Skeletal muscle tissue (tissue), 3 donors: ENCODE measurements at regions not wholly inside any gene's neighbourhood (a gene's known extent, or its start where the extent isn't known, plus 50 kb on each side); places are given as distances from the start of the nearest gene placed in this dataset.

Source experiments
- H3K27ac ChIP-seq: one replicate; pipeline ENCODE4 v1.7.0; 2013; ENCODE audit warnings: mild to moderate bottlenecking, low read depth, low read length, inconsistent platforms
- H3K27me3 ChIP-seq, 3 donors: one replicate each; pipeline ENCODE4 v1.7.0; 2013; ENCODE audit warnings: low read length in 3 of 3; ENCODE audit not compliant: control insufficient read depth in 3 of 3, insufficient read depth in 3 of 3
- H3K36me3 ChIP-seq, 3 donors: one replicate each; pipeline ENCODE4 v1.7.0; 2013; ENCODE audit warnings: low read length in 3 of 3; ENCODE audit not compliant: control insufficient read depth in 3 of 3, insufficient read depth in 3 of 3
- H3K4me1 ChIP-seq, 3 donors: one replicate each; pipeline ENCODE4 v1.7.0; 2013; ENCODE audit warnings: low read length in 3 of 3, mild to moderate bottlenecking in 3 of 3; ENCODE audit not compliant: control insufficient read depth in 3 of 3, insufficient read depth in 3 of 3
- H3K4me3 ChIP-seq, 3 donors: one replicate each; pipeline ENCODE4 v1.7.0; 2013; ENCODE audit warnings: low read length in 3 of 3
- H3K9ac ChIP-seq, 3 donors: one replicate each; pipeline ENCODE4 v1.7.0; 2013; ENCODE audit warnings: low read length in 3 of 3, mild to moderate bottlenecking in 3 of 3, moderate library complexity in 2 of 3, low read depth in 1 of 3
- H3K9me3 ChIP-seq, 3 donors: one replicate each; pipeline ENCODE4 v1.7.0; 2013; ENCODE audit warnings: low read length in 3 of 3; ENCODE audit not compliant: control insufficient read depth in 3 of 3
- donor health status: Osteomylitis.

DNA sequence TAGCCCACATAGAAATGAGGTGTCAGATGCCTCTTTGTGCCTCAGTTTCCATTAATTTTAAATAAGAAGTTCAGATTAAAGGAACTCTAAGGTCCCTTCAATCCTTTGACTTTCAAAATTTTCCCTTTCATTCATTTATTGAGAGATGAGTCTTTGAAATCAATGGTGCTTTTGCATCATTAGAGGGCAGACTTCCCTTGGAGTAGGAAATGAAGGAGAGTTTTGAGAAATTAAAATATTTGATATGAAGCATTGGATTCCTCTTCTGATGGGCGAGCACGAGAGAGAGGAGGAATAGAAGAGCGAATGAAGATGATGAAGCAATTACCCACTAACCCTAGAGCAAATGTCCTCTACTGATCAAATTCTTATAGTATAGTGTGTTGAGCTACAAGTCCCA lies 105.7 kb downstream of the EDN1 start:
- no peak overlapping the region for H3K27ac ChIP-seq
- H3K4me1 ChIP-seq, result no peaks in the 10 kb centered on the region

DNA sequence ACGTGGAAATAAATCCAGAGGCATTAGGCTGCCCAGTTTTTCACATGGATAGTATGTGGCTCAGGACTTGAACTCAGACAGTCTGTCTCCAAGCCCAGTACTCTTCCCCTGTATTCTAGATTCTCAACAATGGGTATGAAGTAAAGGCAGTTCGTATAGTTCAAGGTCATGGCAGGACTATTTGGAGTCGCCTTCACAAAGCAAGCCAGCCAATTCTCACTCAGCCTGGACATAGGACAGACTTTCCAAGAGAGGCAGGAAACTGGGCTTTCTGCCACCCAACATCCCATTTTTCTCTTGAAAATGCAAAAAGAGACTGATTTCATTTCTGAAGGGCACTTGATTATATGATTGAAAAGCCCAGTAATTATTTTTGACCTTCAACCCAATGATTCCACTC lies 111.0 kb downstream of the EDN1 start:
- Histone ChIP-seq H3K4me1 (no peaks in the 10 kb centered on the region), H3K27me3 (no peaks in the 10 kb centered on the region), H3K27ac (no peak overlapping the region)

More for the DNA sequence above, 105.7 kb downstream of the EDN1 start:
- Histone ChIP-seq H3K9me3 (no peaks in the 10 kb centered on the region), H3K4me3 (no peak overlapping the region), H3K27me3 (no peaks in the 10 kb centered on the region), H3K36me3 (no peaks in the 10 kb centered on the region), H3K9ac (no peak overlapping the region)

DNA sequence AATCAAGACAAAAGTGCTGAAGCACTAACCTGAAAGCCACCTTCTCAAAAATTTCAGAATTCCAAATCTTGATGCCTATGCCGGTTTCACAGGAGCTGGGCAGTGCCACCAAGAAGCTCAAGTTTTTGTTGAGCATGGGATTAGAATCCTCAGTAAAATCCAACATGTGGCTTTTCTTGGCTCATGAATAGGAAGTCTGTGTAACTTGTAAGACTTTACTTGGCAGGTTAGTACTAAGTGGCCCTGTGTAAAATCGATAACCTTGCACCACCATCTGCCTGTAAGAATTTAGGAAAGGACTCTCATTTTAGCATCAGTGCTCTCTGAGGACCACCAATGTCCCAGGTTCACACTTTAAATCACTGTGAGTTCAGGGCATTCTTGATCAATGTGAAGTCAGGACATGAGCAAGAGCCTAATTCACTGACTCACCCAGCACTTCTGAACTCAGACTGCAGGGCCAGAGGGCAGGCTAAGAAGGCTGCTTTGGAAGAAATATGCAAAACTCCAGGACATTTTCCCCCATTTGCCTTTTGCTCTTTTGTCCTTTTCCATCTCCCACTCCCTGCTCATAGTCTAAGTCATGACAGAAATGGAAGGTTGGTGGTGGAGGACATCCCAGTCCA lies 113.2 kb downstream of the EDN1 start:
- Histone ChIP-seq H3K4me3 (no peak overlapping the region), H3K36me3 (no peaks in the 10 kb centered on the region), H3K27ac (no peak overlapping the region), H3K27me3 (no peaks in the 10 kb centered on the region), H3K4me1 (no peaks in the 10 kb centered on the region), H3K9me3 (no peaks in the 10 kb centered on the region), H3K9ac (no peak overlapping the region)

More for the DNA sequence above, 111.0 kb downstream of the EDN1 start:
- Histone ChIP-seq H3K4me3 (no peak overlapping the region), H3K9ac (no peak overlapping the region), H3K36me3 (no peaks in the 10 kb centered on the region), H3K9me3 (no peaks in the 10 kb centered on the region)

DNA sequence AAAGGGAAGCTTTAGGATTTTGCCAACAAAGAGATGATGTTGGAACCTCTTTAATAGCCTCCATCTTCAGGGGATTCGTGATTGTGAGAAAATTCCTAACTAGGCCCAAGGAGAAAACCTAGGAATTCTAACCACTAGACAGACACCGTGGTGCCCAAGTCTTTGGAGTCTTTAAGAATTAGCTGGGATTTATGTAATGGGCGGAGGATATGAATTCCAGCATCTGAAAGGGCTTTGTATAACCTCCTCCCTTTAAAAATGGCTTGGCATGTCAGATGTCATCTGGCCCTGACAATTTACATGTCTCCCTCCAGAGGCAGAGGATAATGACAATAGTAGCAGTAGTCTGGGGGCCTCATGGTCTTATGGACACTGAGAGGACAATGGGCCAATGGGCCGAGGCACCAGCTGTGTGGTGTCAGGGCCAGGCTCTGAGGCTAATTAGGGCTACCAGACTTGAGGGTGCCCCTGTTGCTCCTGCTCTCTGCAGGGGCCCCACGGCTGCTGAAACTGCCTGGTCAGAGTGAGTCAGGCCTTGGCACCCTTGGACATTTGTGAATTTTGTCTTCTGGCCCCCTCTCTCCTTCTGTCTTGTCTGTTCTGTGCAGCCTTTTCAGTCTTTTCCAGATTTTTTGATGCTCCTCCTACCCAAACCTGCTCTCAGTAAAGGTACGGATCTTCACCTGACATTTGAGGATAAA lies 113.9 kb downstream of the EDN1 start:
- Histone ChIP-seq H3K27ac (no peak overlapping the region), H3K4me3 (no peak overlapping the region), H3K9ac (no peak overlapping the region), H3K4me1 (no peaks in the 10 kb centered on the region), H3K36me3 (no peaks in the 10 kb centered on the region), H3K9me3 (no peaks in the 10 kb centered on the region), H3K27me3 (no peaks in the 10 kb centered on the region)

DNA sequence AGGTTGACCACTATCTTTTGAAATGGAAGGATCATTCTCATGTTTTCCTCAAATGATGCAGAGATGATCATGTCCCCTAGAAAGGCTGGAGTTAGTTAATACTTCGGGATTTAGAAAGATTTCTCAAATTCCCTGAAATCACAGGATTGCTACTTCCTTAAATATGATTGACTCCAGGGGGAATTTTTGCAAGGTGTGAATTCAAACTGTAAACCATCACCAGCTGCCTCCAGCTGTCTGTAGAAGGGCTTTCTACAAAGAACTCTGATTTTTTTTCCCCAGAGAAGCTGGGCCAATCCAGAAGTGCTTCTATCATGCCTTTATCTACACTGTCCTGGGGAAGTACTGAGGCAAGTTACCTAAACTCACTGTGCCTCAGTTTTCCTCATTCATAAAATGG lies 114.5 kb downstream of the EDN1 start:
- no peaks in the 10 kb centered on the region for H3K36me3 ChIP-seq
- H3K9me3 ChIP-seq, result no peaks in the 10 kb centered on the region
- no peak overlapping the region for H3K4me3 ChIP-seq
- no peaks in the 10 kb centered on the region for H3K4me1 ChIP-seq
- no peak overlapping the region for H3K9ac ChIP-seq
- no peaks in the 10 kb centered on the region for H3K27me3 ChIP-seq
- no peak overlapping the region for H3K27ac ChIP-seq

DNA sequence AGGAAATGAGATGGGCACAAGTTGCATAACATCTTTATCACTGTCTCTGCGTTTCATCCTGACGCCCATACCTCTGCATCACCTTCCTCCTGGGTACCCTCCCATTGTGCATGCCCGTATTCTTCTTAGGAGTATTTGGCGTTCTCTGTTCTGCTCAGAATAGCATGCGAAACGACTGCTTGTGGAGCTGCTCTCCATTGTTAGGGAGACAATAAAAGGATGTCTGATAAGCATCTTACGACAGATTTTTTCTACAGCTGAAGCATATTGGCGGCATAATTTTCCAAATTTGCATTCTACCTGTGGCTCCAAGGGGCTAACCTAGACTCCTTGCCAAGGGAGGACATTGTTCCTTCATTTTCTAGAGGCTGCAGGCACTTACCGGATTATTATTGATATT lies 118.6 kb downstream of the EDN1 start:
- Histone ChIP-seq H3K27ac (no peak overlapping the region), H3K27me3 (no peaks in the 10 kb centered on the region), H3K4me3 (no peak overlapping the region), H3K9me3 (no peaks in the 10 kb centered on the region), H3K4me1 (no peaks in the 10 kb centered on the region), H3K9ac (no peak overlapping the region), H3K36me3 (no peaks in the 10 kb centered on the region)

DNA sequence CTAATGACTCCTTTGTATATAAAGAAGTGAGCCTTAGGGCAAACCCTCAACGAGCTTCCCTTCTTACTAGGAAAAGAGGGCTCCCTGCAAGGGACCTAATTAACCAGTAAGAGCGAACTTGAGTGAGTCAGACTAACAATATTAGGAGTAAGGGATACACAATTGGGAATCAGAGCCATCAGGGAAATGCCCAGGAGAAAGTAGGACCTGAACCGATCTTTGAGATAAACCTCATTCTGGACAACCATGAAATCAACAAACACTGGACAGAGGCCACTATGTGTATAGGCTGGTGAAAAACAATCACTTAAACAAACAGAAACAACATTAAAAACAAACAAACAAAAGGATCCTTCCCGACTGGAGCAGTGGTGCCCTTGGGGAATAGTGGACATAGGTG lies 120.8 kb downstream of the EDN1 start:
- H3K4me3 ChIP-seq, result no peak overlapping the region
- H3K9me3 ChIP-seq, result no peaks in the 10 kb centered on the region
- no peaks in the 10 kb centered on the region for H3K4me1 ChIP-seq
- H3K27ac ChIP-seq, result no peak overlapping the region
- no peaks in the 10 kb centered on the region for H3K36me3 ChIP-seq
- H3K9ac ChIP-seq, result no peak overlapping the region
- H3K27me3 ChIP-seq, result no peaks in the 10 kb centered on the region

DNA sequence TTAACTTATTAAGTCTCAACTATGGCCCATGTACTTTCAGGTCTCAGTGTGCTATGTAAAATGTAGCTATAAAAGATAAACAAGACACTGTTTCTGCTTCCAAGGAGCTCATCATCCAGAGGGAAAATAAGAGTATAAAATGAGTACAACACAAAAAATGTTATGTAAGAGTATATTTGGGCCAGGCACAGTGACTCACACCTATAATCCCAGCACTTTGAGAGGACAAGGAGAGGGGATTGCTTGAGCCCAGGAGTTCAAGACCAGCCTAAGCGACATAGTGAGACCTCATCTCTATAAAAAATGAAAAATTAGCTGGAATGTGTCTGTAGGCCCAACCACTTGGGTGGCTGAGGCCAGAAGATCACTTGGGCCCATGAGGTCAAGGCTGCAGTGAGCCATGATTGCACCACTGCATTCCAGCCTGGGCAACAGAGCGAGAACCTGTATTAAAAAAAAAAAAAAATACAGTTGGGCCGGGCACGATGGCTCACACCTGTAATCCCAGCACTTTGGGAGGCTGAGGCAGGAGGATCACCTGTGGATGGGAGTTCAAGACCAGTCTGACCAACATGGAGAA lies 124.0 kb downstream of the EDN1 start:
- Histone ChIP-seq H3K27ac (no peak overlapping the region), H3K4me3 (no peak overlapping the region), H3K4me1 (no peaks in the 10 kb centered on the region), H3K36me3 (no peaks in the 10 kb centered on the region), H3K9ac (no peak overlapping the region), H3K9me3 (no peaks in the 10 kb centered on the region), H3K27me3 (no peaks in the 10 kb centered on the region)

DNA sequence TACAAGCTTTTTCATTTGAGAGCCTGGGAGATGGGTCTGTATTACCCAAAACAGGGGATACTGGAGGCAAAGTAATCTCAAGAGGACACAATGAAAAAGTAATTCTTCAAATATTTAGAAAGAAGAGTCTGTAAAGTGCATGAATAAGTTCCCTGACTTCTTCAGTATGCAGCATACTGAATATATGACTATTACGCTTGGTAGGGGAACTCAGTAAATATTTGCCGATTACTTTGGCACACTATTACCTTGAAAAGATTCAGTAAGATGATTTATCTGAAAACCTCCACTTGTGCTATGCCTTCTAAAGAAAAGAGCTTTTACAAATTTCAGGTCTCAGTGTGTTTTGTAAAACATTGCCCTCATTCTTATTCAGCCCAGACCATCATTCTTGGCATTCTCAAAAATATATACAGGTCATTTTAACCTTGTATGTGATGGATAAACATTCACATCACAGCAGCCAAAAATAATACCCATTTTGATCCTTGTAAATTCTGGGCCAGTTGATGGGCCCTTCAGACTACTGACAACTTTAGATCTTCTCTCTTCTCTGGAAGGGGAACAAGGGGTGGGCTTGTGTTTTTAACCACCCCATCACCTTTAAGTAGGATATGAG lies 125.9 kb downstream of the EDN1 start:
- Histone ChIP-seq H3K4me3 (no peak overlapping the region), H3K9ac (no peak overlapping the region), H3K27me3 (no peaks in the 10 kb centered on the region), H3K4me1 (no peaks in the 10 kb centered on the region), H3K27ac (no peak overlapping the region), H3K36me3 (no peaks in the 10 kb centered on the region), H3K9me3 (no peaks in the 10 kb centered on the region)

DNA sequence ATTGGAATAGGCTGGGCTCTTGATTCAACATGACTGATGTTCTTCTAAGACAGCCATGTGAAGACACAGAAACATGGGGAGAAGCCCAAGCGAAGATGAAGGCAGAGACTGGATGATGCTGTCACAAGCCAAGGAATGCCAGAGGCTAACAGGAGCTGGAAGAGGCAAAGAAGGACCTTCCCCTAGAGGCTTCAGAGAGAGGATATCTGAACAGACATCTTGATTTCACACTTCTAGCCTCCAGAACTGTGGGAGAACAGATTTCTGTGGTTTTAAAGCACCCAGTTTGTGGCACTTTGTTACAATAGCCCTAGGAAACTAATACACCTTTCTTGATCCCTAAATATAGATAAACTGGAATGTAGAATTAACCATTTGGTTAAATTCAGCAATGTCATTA lies 127.0 kb downstream of the EDN1 start:
- H3K4me3 ChIP-seq, result no peak overlapping the region
- H3K27ac ChIP-seq, result no peak overlapping the region
- no peaks in the 10 kb centered on the region for H3K36me3 ChIP-seq
- H3K27me3 ChIP-seq, result no peaks in the 10 kb centered on the region
- no peak overlapping the region for H3K9ac ChIP-seq
- no peaks in the 10 kb centered on the region for H3K9me3 ChIP-seq
- H3K4me1 ChIP-seq, result no peaks in the 10 kb centered on the region
